DOHH2 (cell line): ENCODE measurements at regions not wholly inside any gene's neighbourhood (a gene's known extent, or its start where the extent isn't known, plus 50 kb on each side); places are given as distances from the start of the nearest gene placed in this dataset.

Experiments
- CTCF ChIP-seq: fragments of 200-600 bp; sonication (generic); IDR thresholded peaks from one replicate; pipeline ENCODE4 v1.5.1; 2014; ENCODE audit warnings: antibody characterized with exemption, mild to moderate bottlenecking, low read depth, low read length; ENCODE audit not compliant: poor library complexity, severe bottlenecking
- EZH2phosphoT487 ChIP-seq: fragments of 200-600 bp; sonication (generic); IDR thresholded peaks from 2 replicates; pipeline ENCODE4 v1.6.1; 2017; ENCODE audit warnings: borderline replicate concordance, mild to moderate bottlenecking, antibody characterized with exemption, low read length, moderate library complexity, mixed read lengths

- no peak for TF ChIP-seq CTCF
- no peak for TF ChIP-seq EZH2phosphoT487
These were observed 329.0 kb downstream of the GBE1 start for GRCh38 chr3:81432456-81432855.
